ENCODE measurements at regions not wholly inside any gene's neighbourhood (a gene's known extent, or its start where the extent isn't known, plus 50 kb on each side); places are given as distances from the start of the nearest gene placed in this dataset.

DNA sequence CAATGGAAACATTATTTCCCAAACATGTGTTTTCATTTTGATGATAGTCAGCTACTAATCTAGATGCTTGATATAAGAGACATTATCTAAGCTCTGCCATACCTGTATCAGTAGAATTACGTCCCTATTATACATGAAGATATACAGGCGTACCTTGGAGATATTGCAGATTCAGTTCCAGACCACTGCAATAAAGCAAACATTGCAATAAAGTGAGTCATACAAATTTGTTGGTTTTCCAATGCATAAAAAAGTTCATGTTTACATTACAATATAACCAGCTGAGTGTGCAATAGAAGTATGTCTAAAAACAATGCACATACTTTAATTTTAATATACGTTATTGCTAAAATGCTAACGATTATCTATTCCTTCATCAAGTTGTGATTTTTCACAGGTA lies 236.0 kb upstream of the ZNF717 start:
- DNase-seq, result no peak
- Histone ChIP-seq H3K27ac (no peak overlapping the region), H3K4me3 (ENCODE audit: low read depth, low read length) (no peak overlapping the region), H3K27me3 (replicated peaks) (no peaks in the 10 kb centered on the region), H3K36me3 (replicated peaks) (no peaks in the 10 kb centered on the region)
- no peak for TF ChIP-seq CTCF (IDR thresholded peaks at IDR 0.05; ENCODE audit: low read depth, low read length, missing control alignments)
- in situ Hi-C loops (cut with HindIII; ENCODE audit: low pct_ligation_motif_present, low sequenced_read_pairs), result no loop called here

- no peaks in the 10 kb centered on the region for H3K36me3 ChIP-seq (replicated peaks)
- H3K27ac ChIP-seq, result no peak overlapping the region
- no peak for DNase-seq
- no peaks in the 10 kb centered on the region for H3K27me3 ChIP-seq (replicated peaks)
- H3K4me3 ChIP-seq (ENCODE audit: low read depth, low read length), result no peak overlapping the region
- in situ Hi-C loops (cut with HindIII; ENCODE audit: low pct_ligation_motif_present, low sequenced_read_pairs), result no loop called here
- peak; percentile 48 for TF ChIP-seq CTCF (IDR thresholded peaks at IDR 0.05; ENCODE audit: low read depth, low read length, missing control alignments)
These were observed 239.3 kb upstream of the ZNF717 start for GRCh38 chr3:76024640-76025039.

DNA sequence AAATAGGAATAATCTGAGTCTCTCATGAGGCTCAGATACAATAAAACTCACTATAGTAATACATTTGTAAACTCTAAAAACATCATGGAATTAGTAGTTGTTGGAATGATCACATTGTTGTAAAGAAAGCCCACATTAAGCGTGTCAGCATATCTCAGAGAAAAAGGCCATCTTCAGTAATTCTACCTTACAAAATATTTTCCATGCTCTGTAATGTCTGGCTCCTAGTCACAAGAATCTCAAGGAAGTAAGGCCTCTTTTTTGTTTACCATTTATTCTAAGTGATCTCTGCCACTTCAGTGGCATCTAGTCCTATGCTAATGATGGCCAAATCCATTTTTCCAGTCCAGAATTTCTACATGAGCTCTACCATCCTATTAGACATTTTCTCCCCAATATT lies 240.2 kb upstream of the ZNF717 start:
- Histone ChIP-seq H3K4me3 (ENCODE audit: low read depth, low read length) (no peak overlapping the region), H3K27ac (no peak overlapping the region), H3K36me3 (replicated peaks) (no peaks in the 10 kb centered on the region), H3K27me3 (replicated peaks) (no peaks in the 10 kb centered on the region)
- TF ChIP-seq CTCF (IDR thresholded peaks at IDR 0.05; ENCODE audit: low read depth, low read length, missing control alignments), result no peak
- no peak for DNase-seq
- in situ Hi-C loops (cut with HindIII; ENCODE audit: low pct_ligation_motif_present, low sequenced_read_pairs), result no loop called here

DNA sequence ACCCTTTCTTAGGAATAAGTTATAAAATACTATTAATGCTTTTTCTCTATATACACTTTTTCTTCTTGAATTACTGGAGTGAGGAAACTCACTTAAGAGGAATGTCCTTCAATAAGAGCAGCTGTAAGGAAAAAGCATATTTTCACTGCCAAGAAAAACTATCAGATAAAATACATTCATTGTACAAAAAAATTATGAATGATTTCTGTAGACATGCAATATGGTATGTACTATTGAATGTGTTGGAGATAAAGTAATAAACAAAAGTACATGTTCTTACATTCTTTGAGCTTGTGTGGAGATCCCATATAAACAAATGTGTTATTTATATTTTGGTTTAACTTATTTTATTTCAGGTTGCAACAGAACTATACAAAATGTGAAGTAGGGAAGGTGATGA lies 241.0 kb upstream of the ZNF717 start:
- no peak for TF ChIP-seq CTCF (IDR thresholded peaks at IDR 0.05; ENCODE audit: low read depth, low read length, missing control alignments)
- DNase-seq, result no peak
- in situ Hi-C loops (cut with HindIII; ENCODE audit: low pct_ligation_motif_present, low sequenced_read_pairs), result no loop called here
- no peaks in the 10 kb centered on the region for H3K27me3 ChIP-seq (replicated peaks)
- no peaks in the 10 kb centered on the region for H3K36me3 ChIP-seq (replicated peaks)
- H3K4me3 ChIP-seq (ENCODE audit: low read depth, low read length), result no peak overlapping the region
- H3K27ac ChIP-seq, result no peak overlapping the region

DNA sequence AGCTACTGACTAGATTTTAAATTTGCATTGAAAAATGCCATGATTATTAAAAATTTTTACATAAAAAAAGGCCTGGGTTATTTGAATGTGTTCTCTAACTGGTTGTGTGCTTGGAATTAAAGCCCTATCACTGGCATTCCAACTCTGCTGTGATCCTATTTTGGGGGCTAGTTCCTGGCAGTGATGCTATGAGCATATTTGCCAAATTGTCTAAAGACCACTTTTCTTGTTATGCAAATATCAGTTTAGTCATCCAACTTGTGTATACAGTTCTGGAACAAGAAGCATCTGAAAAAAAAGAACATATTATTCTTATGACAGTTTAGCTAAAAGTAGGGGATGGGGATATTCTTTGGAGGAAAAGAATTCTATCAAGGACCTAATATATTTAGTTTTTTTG lies 243.4 kb upstream of the ZNF717 start:
- Histone ChIP-seq H3K4me3 (ENCODE audit: low read depth, low read length) (no peak overlapping the region), H3K36me3 (replicated peaks) (no peaks in the 10 kb centered on the region), H3K27ac (no peak overlapping the region), H3K27me3 (replicated peaks) (no peaks in the 10 kb centered on the region)
- no peak for TF ChIP-seq CTCF (IDR thresholded peaks at IDR 0.05; ENCODE audit: low read depth, low read length, missing control alignments)
- in situ Hi-C loops (cut with HindIII; ENCODE audit: low pct_ligation_motif_present, low sequenced_read_pairs), result no loop called here
- DNase-seq, result no peak

- no peaks in the 10 kb centered on the region for H3K27me3 ChIP-seq (replicated peaks)
- no peaks in the 10 kb centered on the region for H3K36me3 ChIP-seq (replicated peaks)
- no peak for TF ChIP-seq CTCF (IDR thresholded peaks at IDR 0.05; ENCODE audit: low read depth, low read length, missing control alignments)
- H3K27ac ChIP-seq, result no peak overlapping the region
- DNase-seq, result no peak
- in situ Hi-C loops (cut with HindIII; ENCODE audit: low pct_ligation_motif_present, low sequenced_read_pairs), result no loop called here
- no peak overlapping the region for H3K4me3 ChIP-seq (ENCODE audit: low read depth, low read length)
These were observed 249.3 kb upstream of the ZNF717 start for GRCh38 chr3:76034649-76035048.

All from brain microvascular endothelial cell (primary cell).